GM12873 (cell line): ENCODE measurements at regions not wholly inside any gene's neighbourhood (a gene's known extent, or its start where the extent isn't known, plus 50 kb on each side); places are given as distances from the start of the nearest gene placed in this dataset.

ENCODE experiments used
- CTCF ChIP-seq: IDR thresholded peaks from 2 replicates; pipeline ENCODE4 v1.5.1; 2012; ENCODE audit warnings: low read depth, mild to moderate bottlenecking, moderate library complexity, low read length, control low read depth; ENCODE audit not compliant: insufficient read depth; ENCODE audit errors: missing control alignments

DNA sequence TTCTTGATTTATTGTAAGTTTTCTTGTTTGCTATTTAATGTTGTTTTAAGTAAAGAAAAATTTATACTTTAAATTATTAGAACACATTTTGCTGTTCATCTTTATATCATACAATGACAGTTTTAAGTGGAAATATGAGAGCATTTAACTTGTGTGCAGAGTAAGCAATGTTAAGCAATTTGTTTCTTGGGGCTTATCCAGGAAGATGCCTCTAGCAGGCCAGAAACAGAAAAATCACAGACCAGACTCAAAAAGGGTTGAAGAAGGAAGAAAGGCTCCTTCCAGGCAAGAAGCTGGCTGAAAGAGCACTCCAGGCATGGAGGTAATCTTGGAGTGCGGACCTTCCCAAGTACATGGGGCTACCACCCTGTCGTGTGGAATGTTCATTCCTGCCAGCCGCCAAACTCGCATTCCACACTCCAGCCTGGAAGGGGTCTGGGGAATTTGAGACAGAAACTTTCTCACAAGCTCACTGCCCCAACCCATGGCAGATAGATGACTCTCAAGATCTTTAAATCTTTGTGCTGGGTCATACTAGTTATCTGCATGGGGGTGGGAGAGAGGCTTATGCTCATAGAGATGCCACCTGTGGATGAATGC, 1521.3 kb upstream of the AGA start:
- no peak for TF ChIP-seq CTCF

- no peak for TF ChIP-seq CTCF
Measured at GRCh38 chr4:178966644-178967043, 1524.4 kb upstream of the AGA start.

- no peak for TF ChIP-seq CTCF
Measured at GRCh38 chr4:178970433-178971140, 1528.3 kb upstream of the AGA start.

- TF ChIP-seq CTCF, result no peak
Measured at GRCh38 chr4:178976861-178977260, 1534.6 kb upstream of the AGA start.

GRCh38 chr4:178993306-178993705, 1551.1 kb upstream of the AGA start:
- no peak for TF ChIP-seq CTCF

GRCh38 chr4:179001918-179002317, 1559.7 kb upstream of the AGA start:
- TF ChIP-seq CTCF, result no peak

DNA sequence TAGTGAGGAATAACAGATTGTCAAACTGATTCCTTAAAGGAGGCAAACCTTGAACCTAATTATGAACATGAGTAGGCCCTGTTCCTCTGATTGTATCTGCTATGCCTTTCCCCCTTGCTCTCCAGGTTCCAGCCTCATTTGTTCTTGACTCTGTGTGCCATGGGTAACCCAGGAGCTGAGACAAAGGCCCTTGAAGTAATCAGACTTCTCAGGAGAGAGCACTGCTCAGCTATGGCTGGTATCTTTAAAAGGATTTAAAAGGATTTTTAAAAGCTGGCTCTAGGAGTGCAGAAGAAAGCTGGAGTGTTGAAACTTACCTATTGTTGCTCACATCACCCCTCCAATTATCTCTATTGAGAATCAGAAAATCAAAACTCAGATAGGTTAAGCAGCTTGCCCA, 1565.5 kb upstream of the AGA start:
- no peak for TF ChIP-seq CTCF
